ENCODE measurements at regions not wholly inside any gene's neighbourhood (a gene's known extent, or its start where the extent isn't known, plus 50 kb on each side); places are given as distances from the start of the nearest gene placed in this dataset.

- no peak for TF ChIP-seq TAF1 (IDR thresholded peaks at IDR 0.05; ENCODE audit: low read depth)
- no peak for TF ChIP-seq YY1 (IDR thresholded peaks at IDR 0.05; ENCODE audit: low read depth)
- no peak for TF ChIP-seq EP300 (IDR thresholded peaks at IDR 0.05; ENCODE audit: borderline replicate concordance)
- TF ChIP-seq TEAD4 (IDR thresholded peaks at IDR 0.05), result no peak
- TF ChIP-seq MAX (IDR thresholded peaks at IDR 0.05), result no peak
- no peak for TF ChIP-seq NFIC (IDR thresholded peaks at IDR 0.05)
- no peak for TF ChIP-seq USF1 (IDR thresholded peaks at IDR 0.05)
- TF ChIP-seq CREB1 (IDR thresholded peaks at IDR 0.05; ENCODE audit: low read depth), result no peak
- TF ChIP-seq EGR1 (IDR thresholded peaks at IDR 0.05), result no peak
- no peak for TF ChIP-seq REST (IDR thresholded peaks at IDR 0.05; ENCODE audit: low read depth)
- TF ChIP-seq CEBPB (IDR thresholded peaks at IDR 0.05), result no peak
Measured at GRCh38 chr2:193580176-193580950, 1385.6 kb upstream of the TMEFF2 start.
